ENCODE measurements at regions not wholly inside any gene's neighbourhood (a gene's known extent, or its start where the extent isn't known, plus 50 kb on each side); places are given as distances from the start of the nearest gene placed in this dataset.

DNA sequence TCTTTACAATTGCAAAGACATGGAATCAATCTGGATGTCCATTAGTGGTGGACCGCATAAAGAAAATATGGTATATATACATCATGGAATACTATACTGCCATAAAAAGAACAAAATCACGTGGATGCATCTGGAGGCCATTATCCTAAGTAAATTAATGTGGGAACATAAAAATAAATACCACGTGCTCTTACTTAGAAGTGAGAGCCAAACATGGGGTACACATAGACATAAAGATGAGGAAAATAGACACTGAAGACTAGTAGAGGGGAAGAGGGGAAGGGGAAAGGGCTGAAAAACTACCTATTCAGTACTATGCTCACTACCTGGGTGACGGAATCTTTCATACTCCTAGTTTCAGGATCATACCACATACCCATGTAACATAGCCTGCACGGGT lies 179.3 kb upstream of the TECRL start:
- TF ChIP-seq TAF1 (IDR thresholded peaks at IDR 0.05; ENCODE audit: low read depth, low read length) (no peak), CHD2 (IDR thresholded peaks at IDR 0.05; ENCODE audit: low read length) (no peak), EP300 (IDR thresholded peaks at IDR 0.05; ENCODE audit: borderline replicate concordance in 1 of 2, low read depth in 2 of 2, low read length in 2 of 2) (no peak), SP1 (IDR thresholded peaks at IDR 0.05; ENCODE audit: low read depth, low read length) (no peak), EZH2 (IDR thresholded peaks at IDR 0.05; ENCODE audit: low read depth, low read length, severe bottlenecking) (no peak), POLR2AphosphoS5 (IDR thresholded peaks at IDR 0.05; ENCODE audit: low read depth, low read length) (no peak), SIX5 (IDR thresholded peaks at IDR 0.05; ENCODE audit: low read depth, low read length) (no peak), KDM1A (IDR thresholded peaks at IDR 0.05; ENCODE audit: borderline replicate concordance, low read length) (no peak), NANOG (IDR thresholded peaks at IDR 0.05; ENCODE audit: insufficient read depth, low read depth, low read length, poor library complexity, severe bottlenecking) (no peak)
- TF ChIP-seq, protein P1, sequence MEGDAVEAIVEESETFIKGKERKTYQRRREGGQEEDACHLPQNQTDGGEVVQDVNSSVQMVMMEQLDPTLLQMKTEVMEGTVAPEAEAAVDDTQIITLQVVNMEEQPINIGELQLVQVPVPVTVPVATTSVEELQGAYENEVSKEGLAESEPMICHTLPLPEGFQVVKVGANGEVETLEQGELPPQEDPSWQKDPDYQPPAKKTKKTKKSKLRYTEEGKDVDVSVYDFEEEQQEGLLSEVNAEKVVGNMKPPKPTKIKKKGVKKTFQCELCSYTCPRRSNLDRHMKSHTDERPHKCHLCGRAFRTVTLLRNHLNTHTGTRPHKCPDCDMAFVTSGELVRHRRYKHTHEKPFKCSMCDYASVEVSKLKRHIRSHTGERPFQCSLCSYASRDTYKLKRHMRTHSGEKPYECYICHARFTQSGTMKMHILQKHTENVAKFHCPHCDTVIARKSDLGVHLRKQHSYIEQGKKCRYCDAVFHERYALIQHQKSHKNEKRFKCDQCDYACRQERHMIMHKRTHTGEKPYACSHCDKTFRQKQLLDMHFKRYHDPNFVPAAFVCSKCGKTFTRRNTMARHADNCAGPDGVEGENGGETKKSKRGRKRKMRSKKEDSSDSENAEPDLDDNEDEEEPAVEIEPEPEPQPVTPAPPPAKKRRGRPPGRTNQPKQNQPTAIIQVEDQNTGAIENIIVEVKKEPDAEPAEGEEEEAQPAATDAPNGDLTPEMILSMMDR (IDR thresholded peaks at IDR 0.05; ENCODE audit: control extremely low read depth in 1 of 3, insufficient read depth in 1 of 3, low read depth in 1 of 3, low read length in 3 of 3) = no peak
- TF ChIP-seq, protein P2, sequence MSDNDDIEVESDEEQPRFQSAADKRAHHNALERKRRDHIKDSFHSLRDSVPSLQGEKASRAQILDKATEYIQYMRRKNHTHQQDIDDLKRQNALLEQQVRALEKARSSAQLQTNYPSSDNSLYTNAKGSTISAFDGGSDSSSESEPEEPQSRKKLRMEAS (IDR thresholded peaks at IDR 0.05) = no peak
